Smooth muscle cell (in vitro differentiated cells): ENCODE measurements at regions not wholly inside any gene's neighbourhood (a gene's known extent, or its start where the extent isn't known, plus 50 kb on each side); places are given as distances from the start of the nearest gene placed in this dataset.

Experiments
- DNase-seq: peaks from one replicate; lab custom pipeline; 2025; ENCODE audit not compliant: unreplicated experiment; lab: John Stamatoyannopoulos, UW
- H2AFZ ChIP-seq: fragments of 200-600 bp; sonication (generic); 2 replicates; pipeline ENCODE4 v1.6.0; 2016; ENCODE audit warnings: antibody characterized with exemption, low read depth, mild to moderate bottlenecking
- H3F3A ChIP-seq: fragments of 200-600 bp; sonication (generic); 2 replicates; pipeline ENCODE4 v1.6.0; 2017; ENCODE audit warnings: antibody characterized with exemption, low read depth
- H3K27ac ChIP-seq: fragments of 200-600 bp; sonication (generic); 2 replicates; pipeline ENCODE4 v1.5.1; 2016; ENCODE audit warnings: low read depth, mild to moderate bottlenecking
- H3K27me3 ChIP-seq: fragments of 200-600 bp; sonication (generic); 2 replicates; pipeline ENCODE4 v1.6.1; 2016; ENCODE audit warnings: low read depth, mild to moderate bottlenecking
- H3K36me3 ChIP-seq: fragments of 200-600 bp; sonication (generic); 2 replicates; pipeline ENCODE4 v1.5.1; 2016; ENCODE audit warnings: low read depth
- H3K4me1 ChIP-seq: fragments of 200-600 bp; sonication (generic); 2 replicates; pipeline ENCODE4 v1.5.1; 2016; ENCODE audit warnings: low read depth
- H3K4me2 ChIP-seq: fragments of 200-600 bp; sonication (generic); 2 replicates; pipeline ENCODE4 v1.6.0; 2016; ENCODE audit warnings: mild to moderate bottlenecking
- H3K4me3 ChIP-seq: fragments of 200-600 bp; sonication (generic); 2 replicates; pipeline ENCODE4 v1.5.1; 2016; ENCODE audit warnings: mild to moderate bottlenecking
- H3K79me2 ChIP-seq: fragments of 200-600 bp; sonication (generic); 2 replicates; pipeline ENCODE4 v1.6.0; 2016; ENCODE audit warnings: low read depth, mild to moderate bottlenecking
- H3K9ac ChIP-seq: fragments of 200-600 bp; sonication (generic); 2 replicates; pipeline ENCODE4 v1.6.0; 2016; ENCODE audit warnings: low read depth
- H3K9me3 ChIP-seq: fragments of 200-600 bp; sonication (generic); replicated peaks from 2 replicates; pipeline ENCODE4 v1.5.1; 2016; ENCODE audit warnings: low read depth
- H4K20me1 ChIP-seq: fragments of 200-600 bp; sonication (generic); 2 replicates; pipeline ENCODE4 v1.6.0; 2016; ENCODE audit warnings: low read depth
- WGBS: methylation state at CpG from one replicate; pipeline ENCODE4 v1.1.7; 2016; ENCODE audit warnings: low lambda C conversion rate; 5-methylcytosine and 5-hydroxymethylcytosine counted together
- TF ChIP-seq, protein P1 (sequence below): fragments of 200-600 bp; sonication (generic); IDR thresholded peaks from 2 replicates; pipeline ENCODE4 v1.5.1; 2017; ENCODE audit warnings: borderline replicate concordance, mild to moderate bottlenecking, antibody characterized with exemption; ENCODE audit not compliant: insufficient read depth, poor library complexity, severe bottlenecking

- no peak for DNase-seq
- Histone ChIP-seq H3K27ac (no peak overlapping the region), H3K27me3 (no peaks in the 10 kb centered on the region), H3K36me3 (no peaks in the 10 kb centered on the region), H3K9me3 (no peaks in the 10 kb centered on the region), H3K9ac (no peak overlapping the region), H3F3A (no peaks in the 10 kb centered on the region), H2AFZ (no peak overlapping the region), H3K4me3 (no peak overlapping the region), H3K4me1 (no peaks in the 10 kb centered on the region), H3K4me2 (no peak overlapping the region), H4K20me1 (no peaks in the 10 kb centered on the region), H3K79me2 (no peaks in the 10 kb centered on the region)
- 96% methylated on average over 22 of the region's 22 CpGs for WGBS
- TF ChIP-seq, protein P1, sequence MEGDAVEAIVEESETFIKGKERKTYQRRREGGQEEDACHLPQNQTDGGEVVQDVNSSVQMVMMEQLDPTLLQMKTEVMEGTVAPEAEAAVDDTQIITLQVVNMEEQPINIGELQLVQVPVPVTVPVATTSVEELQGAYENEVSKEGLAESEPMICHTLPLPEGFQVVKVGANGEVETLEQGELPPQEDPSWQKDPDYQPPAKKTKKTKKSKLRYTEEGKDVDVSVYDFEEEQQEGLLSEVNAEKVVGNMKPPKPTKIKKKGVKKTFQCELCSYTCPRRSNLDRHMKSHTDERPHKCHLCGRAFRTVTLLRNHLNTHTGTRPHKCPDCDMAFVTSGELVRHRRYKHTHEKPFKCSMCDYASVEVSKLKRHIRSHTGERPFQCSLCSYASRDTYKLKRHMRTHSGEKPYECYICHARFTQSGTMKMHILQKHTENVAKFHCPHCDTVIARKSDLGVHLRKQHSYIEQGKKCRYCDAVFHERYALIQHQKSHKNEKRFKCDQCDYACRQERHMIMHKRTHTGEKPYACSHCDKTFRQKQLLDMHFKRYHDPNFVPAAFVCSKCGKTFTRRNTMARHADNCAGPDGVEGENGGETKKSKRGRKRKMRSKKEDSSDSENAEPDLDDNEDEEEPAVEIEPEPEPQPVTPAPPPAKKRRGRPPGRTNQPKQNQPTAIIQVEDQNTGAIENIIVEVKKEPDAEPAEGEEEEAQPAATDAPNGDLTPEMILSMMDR: no peak
These were observed 252.5 kb downstream of the VAPA start for GRCh38 chr18:10166164-10166807.

DNA sequence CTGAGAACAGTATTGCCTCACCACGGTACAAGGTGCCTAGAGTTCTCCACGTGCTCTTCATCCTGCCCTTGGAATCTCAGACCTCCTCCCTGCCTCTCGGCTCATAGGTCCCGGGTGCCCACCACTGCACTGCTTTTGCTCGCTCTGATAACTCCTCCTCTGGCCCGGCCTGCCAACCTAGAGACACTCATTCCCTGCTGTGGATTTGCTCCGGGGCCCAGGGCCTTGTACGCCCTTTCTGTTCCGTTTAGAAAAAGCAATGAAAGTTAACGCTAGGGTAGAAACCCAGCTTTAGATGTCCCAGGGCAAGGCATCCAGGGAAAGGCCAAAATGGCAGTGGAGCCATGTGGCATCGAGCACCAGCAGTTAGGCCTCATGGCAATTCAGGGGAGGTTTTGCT, 253.9 kb downstream of the VAPA start:
- H3K9ac ChIP-seq: no peak overlapping the region
- no peaks in the 10 kb centered on the region for H3K36me3 ChIP-seq
- H3K27ac ChIP-seq: no peak overlapping the region
- H3K9me3 ChIP-seq: no peaks in the 10 kb centered on the region
- 94% methylated on average over 11 of the region's 11 CpGs for WGBS
- no peak overlapping the region for H2AFZ ChIP-seq
- DNase-seq: no peak
- H4K20me1 ChIP-seq: no peaks in the 10 kb centered on the region
- no peaks in the 10 kb centered on the region for H3K27me3 ChIP-seq
- H3K4me1 ChIP-seq: no peaks in the 10 kb centered on the region
- H3F3A ChIP-seq: no peaks in the 10 kb centered on the region
- H3K79me2 ChIP-seq: no peaks in the 10 kb centered on the region
- TF ChIP-seq, protein P1: no peak
- H3K4me2 ChIP-seq: no peak overlapping the region
- H3K4me3 ChIP-seq: no peak overlapping the region

GRCh38 chr18:10168477-10168876, 254.7 kb downstream of the VAPA start:
- H2AFZ ChIP-seq: no peak overlapping the region

More at GRCh38 chr18:10168477-10168876, 254.7 kb downstream of the VAPA start:
- DNase-seq: no peak
- H3K4me3 ChIP-seq: no peak overlapping the region
- no peaks in the 10 kb centered on the region for H4K20me1 ChIP-seq
- no peaks in the 10 kb centered on the region for H3K36me3 ChIP-seq
- no peak overlapping the region for H3K4me2 ChIP-seq
- H3K27ac ChIP-seq: no peak overlapping the region
- no peaks in the 10 kb centered on the region for H3K9me3 ChIP-seq
- no peak overlapping the region for H3K9ac ChIP-seq
- no peaks in the 10 kb centered on the region for H3K79me2 ChIP-seq
- no peaks in the 10 kb centered on the region for H3K4me1 ChIP-seq
- TF ChIP-seq, protein P1: no peak
- no peaks in the 10 kb centered on the region for H3F3A ChIP-seq
- H3K27me3 ChIP-seq: no peaks in the 10 kb centered on the region
- 84% methylated on average over 9 of the region's 9 CpGs for WGBS
